Epithelial cell of esophagus (primary cell): ENCODE measurements at regions not wholly inside any gene's neighbourhood (a gene's known extent, or its start where the extent isn't known, plus 50 kb on each side); places are given as distances from the start of the nearest gene placed in this dataset.

Experiments
- DNase-seq: peaks from one replicate; pipeline ENCODE4 v3.0.0; 2010; ENCODE audit warnings: low read depth
- H3K4me3 ChIP-seq: 2 replicates; pipeline ENCODE4 v1.5.1; 2011; ENCODE audit warnings: mild to moderate bottlenecking, low read length, control low read depth
- TF ChIP-seq, protein P1 (sequence below): IDR thresholded peaks from 2 replicates; pipeline ENCODE4 v1.5.1; 2011; ENCODE audit warnings: low read depth, mild to moderate bottlenecking, low read length, control low read depth, inconsistent platforms; ENCODE audit not compliant: insufficient read depth; ENCODE audit errors: missing control alignments

- DNase-seq: no peak
- H3K4me3 ChIP-seq: no peak overlapping the region
- TF ChIP-seq, protein P1, sequence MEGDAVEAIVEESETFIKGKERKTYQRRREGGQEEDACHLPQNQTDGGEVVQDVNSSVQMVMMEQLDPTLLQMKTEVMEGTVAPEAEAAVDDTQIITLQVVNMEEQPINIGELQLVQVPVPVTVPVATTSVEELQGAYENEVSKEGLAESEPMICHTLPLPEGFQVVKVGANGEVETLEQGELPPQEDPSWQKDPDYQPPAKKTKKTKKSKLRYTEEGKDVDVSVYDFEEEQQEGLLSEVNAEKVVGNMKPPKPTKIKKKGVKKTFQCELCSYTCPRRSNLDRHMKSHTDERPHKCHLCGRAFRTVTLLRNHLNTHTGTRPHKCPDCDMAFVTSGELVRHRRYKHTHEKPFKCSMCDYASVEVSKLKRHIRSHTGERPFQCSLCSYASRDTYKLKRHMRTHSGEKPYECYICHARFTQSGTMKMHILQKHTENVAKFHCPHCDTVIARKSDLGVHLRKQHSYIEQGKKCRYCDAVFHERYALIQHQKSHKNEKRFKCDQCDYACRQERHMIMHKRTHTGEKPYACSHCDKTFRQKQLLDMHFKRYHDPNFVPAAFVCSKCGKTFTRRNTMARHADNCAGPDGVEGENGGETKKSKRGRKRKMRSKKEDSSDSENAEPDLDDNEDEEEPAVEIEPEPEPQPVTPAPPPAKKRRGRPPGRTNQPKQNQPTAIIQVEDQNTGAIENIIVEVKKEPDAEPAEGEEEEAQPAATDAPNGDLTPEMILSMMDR: no peak
These were observed 633.9 kb downstream of the STK39 start for GRCh38 chr2:167613471-167613870.

- no peak for DNase-seq
- TF ChIP-seq, protein P1: no peak
- H3K4me3 ChIP-seq: no peak overlapping the region
These were observed 638.9 kb downstream of the STK39 start for GRCh38 chr2:167608487-167608886.

DNA sequence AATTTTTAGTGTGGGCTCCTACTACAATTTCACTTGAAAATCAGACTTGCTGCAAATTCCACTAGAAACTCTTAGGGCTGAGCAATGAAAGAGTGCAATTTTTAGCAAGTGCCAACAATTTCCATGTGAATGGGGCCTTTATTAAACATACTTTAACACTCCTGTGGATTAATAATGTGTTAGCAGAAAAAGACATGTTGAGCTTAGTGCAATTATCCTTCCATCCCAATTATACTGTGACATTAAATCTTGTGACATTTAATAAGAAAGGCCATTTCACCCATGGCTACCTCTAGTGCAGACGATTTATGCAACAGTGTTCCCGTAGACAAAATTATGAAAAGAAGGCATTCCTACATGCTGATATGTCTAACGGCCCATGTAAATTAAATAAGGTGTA lies 639.7 kb downstream of the STK39 start:
- no peak overlapping the region for H3K4me3 ChIP-seq
- TF ChIP-seq, protein P1: no peak
- no peak for DNase-seq

- TF ChIP-seq, protein P1: no peak
- H3K4me3 ChIP-seq: no peak overlapping the region
- peak; percentile 0 for DNase-seq
These were observed 640.2 kb downstream of the STK39 start for GRCh38 chr2:167607211-167607610.

DNA sequence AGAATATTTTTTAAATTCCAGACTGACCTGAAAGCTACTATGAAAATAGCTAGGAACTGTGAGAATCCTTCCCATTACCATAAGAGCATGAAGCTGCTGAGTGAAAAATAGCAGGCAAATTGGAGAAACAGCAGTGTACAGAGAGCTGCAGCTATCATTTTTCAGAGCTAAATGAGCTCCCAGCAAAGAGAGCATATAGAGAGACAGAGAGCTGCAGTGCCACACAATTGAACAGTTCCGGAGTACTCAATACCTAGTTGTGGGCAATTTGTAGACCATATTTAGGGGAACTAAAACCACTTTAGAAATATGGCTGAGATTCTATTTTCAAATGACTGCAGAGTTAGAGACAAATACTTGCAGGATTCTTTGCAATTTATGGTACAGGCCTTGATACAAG lies 645.3 kb downstream of the STK39 start:
- TF ChIP-seq, protein P1: no peak
- H3K4me3 ChIP-seq: no peak overlapping the region
- DNase-seq: no peak

DNA sequence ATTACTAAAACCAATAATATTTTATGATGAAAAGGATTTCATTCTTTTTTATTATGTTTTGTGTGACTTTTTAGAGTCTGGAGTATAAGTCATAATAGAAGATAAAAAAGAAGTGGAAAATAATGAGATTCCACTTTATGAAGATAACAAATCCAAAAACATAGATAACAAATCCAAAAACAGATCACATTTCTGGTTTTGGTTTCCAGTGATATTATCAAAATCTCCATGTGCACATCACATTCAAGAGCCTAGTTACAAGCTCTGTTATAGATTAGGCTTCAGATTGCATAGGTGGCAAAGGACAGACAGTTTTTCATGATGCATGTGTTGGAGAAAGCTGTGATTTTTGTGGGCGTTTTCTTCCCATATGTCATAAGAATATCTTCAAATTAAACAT lies 648.2 kb downstream of the STK39 start:
- TF ChIP-seq, protein P1: no peak
- no peak overlapping the region for H3K4me3 ChIP-seq
- DNase-seq: no peak

DNA sequence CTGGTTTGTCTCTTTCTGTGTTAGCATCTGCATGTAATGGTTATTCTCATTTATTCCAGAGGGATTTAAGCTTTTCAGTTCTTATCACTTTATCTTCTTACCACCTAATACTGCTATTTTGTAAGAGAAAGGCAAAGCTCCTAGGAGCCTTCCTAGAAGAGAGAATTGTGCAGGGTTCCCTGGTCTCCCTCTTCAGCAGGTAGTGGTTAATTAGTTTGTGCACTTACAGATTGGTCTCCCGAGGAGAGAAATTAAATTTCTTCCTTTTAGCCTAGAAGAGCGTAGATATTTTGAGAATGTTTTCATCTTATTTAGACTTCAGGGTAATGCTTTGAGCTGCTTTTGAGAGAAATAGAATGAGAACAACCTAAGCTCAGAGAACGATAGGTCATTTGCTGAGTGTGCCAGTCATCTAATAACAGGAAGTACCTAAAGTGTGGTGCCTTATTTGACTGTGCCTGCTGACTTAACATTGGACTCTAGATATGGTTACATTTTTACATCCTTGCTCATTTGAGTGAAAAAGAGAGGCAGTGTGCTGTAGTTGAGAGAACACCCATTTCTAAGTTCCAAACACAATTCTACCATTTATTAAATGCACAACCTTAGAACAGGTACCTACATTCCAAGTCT lies 651.4 kb downstream of the STK39 start:
- TF ChIP-seq, protein P1: no peak
- no peak overlapping the region for H3K4me3 ChIP-seq
- DNase-seq: no peak
